ENCODE measurements at regions not wholly inside any gene's neighbourhood (a gene's known extent, or its start where the extent isn't known, plus 50 kb on each side); places are given as distances from the start of the nearest gene placed in this dataset.
"Not testable (repeated sequence)": the region's sequence is repeated elsewhere in the genome, so short reads cannot be mapped to it uniquely, and the experiment has no call there.

- H3K9me3 ChIP-seq = peaks cover 38 to 39% of the 10 kb centered on the region in 2 donors
- DNase-seq (ENCODE audit: low spot score in 2 of 2) = no peak
- H3K4me3 ChIP-seq = no peak overlapping the region
- H3K27ac ChIP-seq = no peak overlapping the region
- no peaks in the 10 kb centered on the region for H3K4me1 ChIP-seq
- H3K27me3 ChIP-seq = peaks cover 0 to 4% of the 10 kb centered on the region in 2 donors
- no peaks in the 10 kb centered on the region for H3K36me3 ChIP-seq
- TF ChIP-seq POLR2AphosphoS5 (IDR thresholded peaks at IDR 0.05) (no peak), POLR2A (IDR thresholded peaks at IDR 0.05) (no peak), CTCF (IDR thresholded peaks at IDR 0.05) (no peak)
- intact Hi-C loops (cut with DNase I; ENCODE audit: low total_unique reads) = no loop called here
These were observed 92.6 kb downstream of the KIF26A start for GRCh38 chr14:104230946-104231345.

- intact Hi-C loops (cut with DNase I; ENCODE audit: low total_unique reads) = no loop called here
- H3K36me3 ChIP-seq = no peaks in the 10 kb centered on the region
- no peak overlapping the region for H3K27ac ChIP-seq
- TF ChIP-seq POLR2A (IDR thresholded peaks at IDR 0.05) = no peak
- TF ChIP-seq CTCF (IDR thresholded peaks at IDR 0.05) = no peak
- no peak for TF ChIP-seq POLR2AphosphoS5 (IDR thresholded peaks at IDR 0.05)
- DNase-seq (ENCODE audit: low spot score in 2 of 2) = no peak
- H3K9me3 ChIP-seq = peaks cover 39 to 45% of the 10 kb centered on the region in 2 donors
- H3K4me1 ChIP-seq = no peaks in the 10 kb centered on the region
- H3K27me3 ChIP-seq = no peaks in the 10 kb centered on the region
- no peak overlapping the region for H3K4me3 ChIP-seq
These were observed 93.7 kb downstream of the KIF26A start for GRCh38 chr14:104232070-104232484.

GRCh38 chr14:104234007-104234786 is 95.8 kb downstream of the KIF26A start:
- H3K27ac ChIP-seq; H3K4me1 ChIP-seq; H3K4me3 ChIP-seq; H3K36me3 ChIP-seq; intact Hi-C loops (cut with DNase I; ENCODE audit: low total_unique reads); H3K27me3 ChIP-seq: not testable (repeated sequence)
- DNase-seq (ENCODE audit: low spot score in 2 of 2) = peak in 1 of 2 donors; percentile 22
- peaks cover 33 to 40% of the 10 kb centered on the region in 2 donors for H3K9me3 ChIP-seq

GRCh38 chr14:104235686-104236085 is 97.3 kb downstream of the KIF26A start:
- TF ChIP-seq CTCF (IDR thresholded peaks at IDR 0.05) (no peak), POLR2AphosphoS5 (IDR thresholded peaks at IDR 0.05) (no peak), POLR2A (IDR thresholded peaks at IDR 0.05) (no peak)
- DNase-seq (ENCODE audit: low spot score in 2 of 2) = peak in 1 of 2 donors; percentile 28
- Histone ChIP-seq H3K4me1 (no peaks in the 10 kb centered on the region), H3K27ac (no peak overlapping the region), H3K36me3 (no peaks in the 10 kb centered on the region), H3K9me3 (peaks cover 33 to 40% of the 10 kb centered on the region in 2 donors), H3K4me3 (no peak overlapping the region), H3K27me3 (peaks cover 0 to 17% of the 10 kb centered on the region in 2 donors)
- intact Hi-C loops (cut with DNase I; ENCODE audit: low total_unique reads) = no loop called here

GRCh38 chr14:104237651-104238423 is 99.5 kb downstream of the KIF26A start:
- Histone ChIP-seq H3K27ac (no peak overlapping the region), H3K4me3 (no peak overlapping the region), H3K4me1 (no peaks in the 10 kb centered on the region), H3K9me3 (peaks cover 29 to 38% of the 10 kb centered on the region in 2 donors), H3K27me3 (peaks cover 0 to 17% of the 10 kb centered on the region in 2 donors), H3K36me3 (no peaks in the 10 kb centered on the region)
- no peak for TF ChIP-seq POLR2AphosphoS5 (IDR thresholded peaks at IDR 0.05)
- TF ChIP-seq CTCF (IDR thresholded peaks at IDR 0.05) = no peak
- TF ChIP-seq POLR2A (IDR thresholded peaks at IDR 0.05) = no peak
- intact Hi-C loops (cut with DNase I; ENCODE audit: low total_unique reads) = no loop called here
- DNase-seq (ENCODE audit: low spot score in 2 of 2) = no peak

Measured in breast epithelium (tissue), 4 donors.